Esophagus squamous epithelium (tissue), 5 donors: ENCODE measurements at regions not wholly inside any gene's neighbourhood (a gene's known extent, or its start where the extent isn't known, plus 50 kb on each side); places are given as distances from the start of the nearest gene placed in this dataset.

ENCODE experiments used
- DNase-seq: peaks from one replicate; lab custom pipeline; 2025; lab: John Stamatoyannopoulos, UW
- H3K27ac ChIP-seq, 4 donors: fragments of 200-600 bp; sonication (generic); one replicate each; pipeline ENCODE4 v1.5.1; 2016 to 2019; ENCODE audit warnings: mild to moderate bottlenecking in 1 of 4
- H3K27me3 ChIP-seq, 4 donors: fragments of 200-600 bp; sonication (generic); 1 replicate in 3 of 4; 2 replicates in 1 of 4; pipeline versions ENCODE4 v1.5.1 to v1.6.0; 2017 to 2021; ENCODE audit warnings: antibody characterized with exemption in 1 of 4
- H3K36me3 ChIP-seq, 3 donors: fragments of 200-600 bp; sonication (generic); one replicate each; pipeline ENCODE4 v1.5.1; 2016 to 2019
- H3K4me1 ChIP-seq, 3 donors: fragments of 200-600 bp; sonication (generic); one replicate each; pipeline ENCODE4 v1.5.1; 2017 to 2019
- H3K4me3 ChIP-seq, 4 donors: fragments of 200-600 bp; sonication (generic); 1 replicate in 3 of 4; 2 replicates in 1 of 4; pipeline ENCODE4 v1.5.1; 2016 to 2019; ENCODE audit warnings: mild to moderate bottlenecking in 2 of 4, moderate library complexity in 1 of 4
- H3K9me3 ChIP-seq, 3 donors: fragments of 200-600 bp; sonication (generic); one replicate each; pipeline ENCODE4 v1.5.1; 2016 to 2019
- POLR2A ChIP-seq, 4 donors: fragments of 450-650 bp; IDR thresholded peaks; one replicate each; pipeline ENCODE4 v1.6.1; 2017; ENCODE audit warnings: antibody characterized with exemption in 4 of 4, mild to moderate bottlenecking in 4 of 4, moderate library complexity in 3 of 4
- WGBS, 2 donors: methylation state at CpG; one replicate each; pipeline ENCODE4 v1.1.5; 2018; 5-methylcytosine and 5-hydroxymethylcytosine counted together
- intact Hi-C: fragments of 100-400 bp; cut with DNase I; formaldehyde crosslinking; loops from one replicate; pipeline ENCODE4 v1.15.0; 2022
- TF ChIP-seq, protein P1 (sequence below), 6 experiments: fragments of 450-650 bp in 4 of 6; fragments of 200-600 bp in 2 of 6; sonication (generic) in 2 of 6; IDR thresholded peaks; one replicate each; pipeline ENCODE4 v1.5.1; 2016 to 2019; ENCODE audit warnings: antibody characterized with exemption in 6 of 6, mild to moderate bottlenecking in 4 of 6, moderate library complexity in 4 of 6
- donor health status: DM: yes; HTN: yes; CAD: no.

DNA sequence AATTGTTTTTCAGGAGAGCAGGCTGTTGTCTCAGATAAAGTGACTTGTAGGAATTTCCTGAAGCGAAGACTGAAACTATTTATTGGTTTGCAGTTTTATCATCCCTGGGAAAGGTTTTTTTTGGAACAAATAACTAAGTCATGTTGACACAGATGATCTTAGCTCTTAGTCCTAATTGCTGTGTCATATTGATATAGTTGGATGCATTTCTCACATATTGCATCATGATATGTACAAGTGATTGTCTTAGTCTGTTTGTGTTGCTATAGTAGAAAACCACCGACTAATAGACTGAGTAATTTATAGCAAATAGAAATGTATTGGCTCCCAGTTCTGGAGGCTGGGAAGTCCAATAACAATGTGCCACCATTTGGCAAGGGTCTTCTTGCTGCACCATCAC is 397.5 kb upstream of the PPP1R2C start:
- Histone ChIP-seq H3K27me3 (no peaks in the 10 kb centered on the region), H3K36me3 (no peaks in the 10 kb centered on the region), H3K27ac (no peak overlapping the region), H3K9me3 (no peaks in the 10 kb centered on the region), H3K4me1 (no peaks in the 10 kb centered on the region), H3K4me3 (no peak overlapping the region)
- DNase-seq = no peak
- no peak for TF ChIP-seq POLR2A (IDR thresholded peaks at IDR 0.05)
- 60 to 68% methylated on average over 2 of the region's 2 CpGs for WGBS, 2 donors
- intact Hi-C loops = no loop called here

- Histone ChIP-seq H3K27me3 (no peaks in the 10 kb centered on the region), H3K9me3 (no peaks in the 10 kb centered on the region), H3K4me1 (no peaks in the 10 kb centered on the region), H3K36me3 (no peaks in the 10 kb centered on the region), H3K4me3 (no peak overlapping the region), H3K27ac (no peak overlapping the region)
- intact Hi-C loops = no loop called here
- DNase-seq = no peak
- TF ChIP-seq, protein P1, sequence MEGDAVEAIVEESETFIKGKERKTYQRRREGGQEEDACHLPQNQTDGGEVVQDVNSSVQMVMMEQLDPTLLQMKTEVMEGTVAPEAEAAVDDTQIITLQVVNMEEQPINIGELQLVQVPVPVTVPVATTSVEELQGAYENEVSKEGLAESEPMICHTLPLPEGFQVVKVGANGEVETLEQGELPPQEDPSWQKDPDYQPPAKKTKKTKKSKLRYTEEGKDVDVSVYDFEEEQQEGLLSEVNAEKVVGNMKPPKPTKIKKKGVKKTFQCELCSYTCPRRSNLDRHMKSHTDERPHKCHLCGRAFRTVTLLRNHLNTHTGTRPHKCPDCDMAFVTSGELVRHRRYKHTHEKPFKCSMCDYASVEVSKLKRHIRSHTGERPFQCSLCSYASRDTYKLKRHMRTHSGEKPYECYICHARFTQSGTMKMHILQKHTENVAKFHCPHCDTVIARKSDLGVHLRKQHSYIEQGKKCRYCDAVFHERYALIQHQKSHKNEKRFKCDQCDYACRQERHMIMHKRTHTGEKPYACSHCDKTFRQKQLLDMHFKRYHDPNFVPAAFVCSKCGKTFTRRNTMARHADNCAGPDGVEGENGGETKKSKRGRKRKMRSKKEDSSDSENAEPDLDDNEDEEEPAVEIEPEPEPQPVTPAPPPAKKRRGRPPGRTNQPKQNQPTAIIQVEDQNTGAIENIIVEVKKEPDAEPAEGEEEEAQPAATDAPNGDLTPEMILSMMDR (IDR thresholded peaks at IDR 0.05) = no peak
- TF ChIP-seq POLR2A (IDR thresholded peaks at IDR 0.05) = no peak
- 85 to 94% methylated on average over 5 to 6 of the region's 6 CpGs for WGBS, 2 donors
Measured at GRCh38 chrX:43176686-43177085, 398.7 kb upstream of the PPP1R2C start.

DNA sequence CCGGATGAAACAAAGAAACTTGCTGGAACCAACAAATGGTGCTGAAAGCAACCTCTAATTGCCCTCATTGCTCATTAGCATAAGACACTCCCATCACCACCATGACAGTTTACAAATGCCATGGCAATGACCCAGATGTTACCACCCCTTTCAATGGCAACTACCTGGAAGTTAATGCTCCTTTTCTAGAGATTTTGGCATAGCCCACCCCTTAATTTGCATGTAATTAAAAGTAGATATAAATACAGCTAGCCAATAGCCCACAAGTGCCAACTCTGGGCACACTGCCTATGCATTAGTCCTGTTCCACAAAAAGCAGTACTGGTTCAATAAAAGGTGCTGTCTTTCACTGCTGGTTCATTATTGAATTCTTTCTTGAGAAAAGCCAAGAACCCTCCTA is 410.3 kb upstream of the PPP1R2C start:
- Histone ChIP-seq H3K4me3 (no peak overlapping the region), H3K27ac (no peak overlapping the region), H3K27me3 (no peaks in the 10 kb centered on the region), H3K36me3 (no peaks in the 10 kb centered on the region), H3K9me3 (no peaks in the 10 kb centered on the region), H3K4me1 (no peaks in the 10 kb centered on the region)
- WGBS, 2 donors = 92% methylated on average over 1 of the region's 1 CpG; no CpG with 5 or more reads in 1 of the 2 donors
- intact Hi-C loops = no loop called here
- TF ChIP-seq, protein P1 (IDR thresholded peaks at IDR 0.05) = no peak
- DNase-seq = no peak

DNA sequence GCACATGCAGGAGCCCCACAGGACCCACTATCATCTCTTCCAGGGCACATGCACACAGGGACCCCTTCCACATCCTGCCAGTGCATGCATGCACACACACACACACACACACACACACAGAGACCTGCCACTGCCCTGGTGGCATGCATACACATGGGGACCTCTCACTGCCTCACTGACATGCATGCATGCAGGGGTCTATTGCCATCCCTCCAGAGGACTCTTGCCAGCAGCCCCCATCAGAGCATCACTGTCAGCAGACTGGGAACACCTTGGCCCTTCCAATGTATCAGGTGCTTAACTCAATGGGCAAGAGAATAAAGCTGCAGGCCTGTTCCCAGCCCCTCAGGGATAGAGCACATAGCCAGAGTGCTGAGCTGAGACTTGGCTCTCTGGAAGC is 433.6 kb upstream of the PPP1R2C start:
- TF ChIP-seq, protein P1 (IDR thresholded peaks at IDR 0.05) = no peak
- TF ChIP-seq POLR2A (IDR thresholded peaks at IDR 0.05) = no peak
- no peaks in the 10 kb centered on the region for H3K27me3 ChIP-seq
- H3K36me3 ChIP-seq = no peaks in the 10 kb centered on the region
- no peak overlapping the region for H3K4me3 ChIP-seq
- H3K27ac ChIP-seq = no peak overlapping the region
- intact Hi-C loops = no loop called here
- DNase-seq = no peak
- no peaks in the 10 kb centered on the region for H3K9me3 ChIP-seq
- no peaks in the 10 kb centered on the region for H3K4me1 ChIP-seq

DNA sequence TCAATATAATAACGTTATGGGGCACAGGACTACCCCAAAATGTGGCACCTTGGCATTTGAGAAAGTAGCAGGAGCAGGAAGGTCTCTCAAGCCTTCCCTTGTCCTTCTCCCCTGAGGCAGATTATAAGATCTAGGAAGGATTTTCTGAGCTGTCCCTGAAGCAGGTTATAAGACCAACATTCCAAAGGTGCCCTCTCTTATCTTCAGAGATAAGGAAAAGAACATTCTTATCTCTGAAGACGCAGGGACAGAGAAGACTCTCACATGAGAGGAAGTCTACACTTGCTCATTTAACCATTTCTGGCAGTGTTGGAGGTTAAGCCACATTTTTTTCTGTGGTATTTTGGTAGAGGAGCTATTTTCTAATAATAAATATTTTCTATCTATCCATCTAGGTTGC is 437.9 kb upstream of the MAOA start:
- 14 to 35% methylated on average over 2 of the region's 2 CpGs for WGBS, 2 donors
- no peak for DNase-seq
- no peaks in the 10 kb centered on the region for H3K9me3 ChIP-seq
- H3K4me3 ChIP-seq = no peak overlapping the region
- TF ChIP-seq POLR2A (IDR thresholded peaks at IDR 0.05) = no peak
- no peaks in the 10 kb centered on the region for H3K27me3 ChIP-seq
- H3K36me3 ChIP-seq = no peaks in the 10 kb centered on the region
- intact Hi-C loops = no loop called here
- H3K27ac ChIP-seq = no peak overlapping the region
- no peaks in the 10 kb centered on the region for H3K4me1 ChIP-seq

DNA sequence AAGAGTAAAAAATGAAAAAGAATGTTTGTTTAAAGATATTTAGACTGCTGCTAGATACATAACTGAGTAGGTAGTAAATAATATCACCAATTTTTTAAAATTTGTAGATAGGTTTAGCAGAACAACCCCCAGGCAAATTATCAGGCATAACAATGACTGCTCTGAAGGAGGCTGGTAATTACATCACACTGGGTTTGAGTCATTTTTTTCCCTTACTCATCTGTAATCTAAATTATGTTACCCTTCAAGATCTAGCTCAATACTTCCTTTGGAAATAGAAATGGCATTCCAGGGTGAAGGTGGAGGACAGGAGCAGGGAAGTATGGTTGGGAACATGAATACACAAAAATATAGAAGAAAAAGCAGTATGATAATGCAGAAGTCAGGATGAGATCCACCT is 431.6 kb upstream of the MAOA start:
- DNase-seq = no peak
- Histone ChIP-seq H3K27ac (no peak overlapping the region), H3K36me3 (no peaks in the 10 kb centered on the region), H3K4me3 (no peak overlapping the region), H3K9me3 (no peaks in the 10 kb centered on the region), H3K27me3 (no peaks in the 10 kb centered on the region), H3K4me1 (no peaks in the 10 kb centered on the region)
- TF ChIP-seq, protein P1 (IDR thresholded peaks at IDR 0.05) = no peak
- no peak for TF ChIP-seq POLR2A (IDR thresholded peaks at IDR 0.05)
- intact Hi-C loops = no loop called here
